ENCODE measurements at regions not wholly inside any gene's neighbourhood (a gene's known extent, or its start where the extent isn't known, plus 50 kb on each side); places are given as distances from the start of the nearest gene placed in this dataset.

DNA sequence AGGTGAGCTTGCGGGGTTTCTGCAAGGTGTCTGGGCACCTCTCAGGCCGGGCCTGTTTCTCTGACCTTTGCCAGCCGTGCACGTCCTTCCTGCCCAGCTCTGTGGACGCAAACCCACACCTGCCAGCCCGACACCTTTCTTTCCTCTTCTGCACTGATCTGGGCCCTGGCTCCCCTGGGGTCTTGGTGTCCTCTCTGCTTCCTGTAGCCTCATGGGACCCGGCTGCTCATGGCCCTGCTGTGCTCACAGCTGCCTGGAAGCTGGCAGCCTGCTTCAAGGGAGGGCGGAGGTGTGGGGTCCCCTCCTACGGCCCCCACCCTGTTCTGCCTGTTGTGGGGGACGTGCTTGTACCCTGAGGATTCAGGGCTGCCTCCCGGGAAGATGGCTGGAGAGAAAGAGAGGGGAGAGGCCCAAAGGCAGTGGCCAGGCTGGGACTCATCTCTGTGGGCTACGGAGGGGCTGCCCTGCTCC lies 342.4 kb downstream of the SEC14L1 start:
- no peaks in the 10 kb centered on the region for H3K27me3 ChIP-seq
- intact Hi-C loops (cut with DNase I) = no loop called here
- TF ChIP-seq, protein P1, sequence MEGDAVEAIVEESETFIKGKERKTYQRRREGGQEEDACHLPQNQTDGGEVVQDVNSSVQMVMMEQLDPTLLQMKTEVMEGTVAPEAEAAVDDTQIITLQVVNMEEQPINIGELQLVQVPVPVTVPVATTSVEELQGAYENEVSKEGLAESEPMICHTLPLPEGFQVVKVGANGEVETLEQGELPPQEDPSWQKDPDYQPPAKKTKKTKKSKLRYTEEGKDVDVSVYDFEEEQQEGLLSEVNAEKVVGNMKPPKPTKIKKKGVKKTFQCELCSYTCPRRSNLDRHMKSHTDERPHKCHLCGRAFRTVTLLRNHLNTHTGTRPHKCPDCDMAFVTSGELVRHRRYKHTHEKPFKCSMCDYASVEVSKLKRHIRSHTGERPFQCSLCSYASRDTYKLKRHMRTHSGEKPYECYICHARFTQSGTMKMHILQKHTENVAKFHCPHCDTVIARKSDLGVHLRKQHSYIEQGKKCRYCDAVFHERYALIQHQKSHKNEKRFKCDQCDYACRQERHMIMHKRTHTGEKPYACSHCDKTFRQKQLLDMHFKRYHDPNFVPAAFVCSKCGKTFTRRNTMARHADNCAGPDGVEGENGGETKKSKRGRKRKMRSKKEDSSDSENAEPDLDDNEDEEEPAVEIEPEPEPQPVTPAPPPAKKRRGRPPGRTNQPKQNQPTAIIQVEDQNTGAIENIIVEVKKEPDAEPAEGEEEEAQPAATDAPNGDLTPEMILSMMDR (IDR thresholded peaks at IDR 0.05) = no peak
- TF ChIP-seq POLR2A (IDR thresholded peaks at IDR 0.05) (no peak), EP300 (IDR thresholded peaks at IDR 0.05) (no peak)
- no peak overlapping the region for H3K27ac ChIP-seq
- DNase-seq = no peak
- no peak overlapping the region for H3K4me3 ChIP-seq
- H3K36me3 ChIP-seq = no peaks in the 10 kb centered on the region
- WGBS, 3 donors = 84 to 88% (median 85%) methylated on average over 12 of the region's 12 CpGs
- peaks cover 27% of the 10 kb centered on the region for H3K4me1 ChIP-seq (ENCODE audit: insufficient read depth)
- no peaks in the 10 kb centered on the region for H3K9me3 ChIP-seq

- 92 to 98% (median 98%) methylated on average over 3 of the region's 3 CpGs for WGBS, 3 donors
- H3K27ac ChIP-seq = no peak overlapping the region
- H3K27me3 ChIP-seq = no peaks in the 10 kb centered on the region
- no peak overlapping the region for H3K4me3 ChIP-seq
- no peak for DNase-seq
- H3K4me1 ChIP-seq (ENCODE audit: insufficient read depth) = peaks cover 25% of the 10 kb centered on the region
- H3K36me3 ChIP-seq = no peaks in the 10 kb centered on the region
- TF ChIP-seq, protein P1 (IDR thresholded peaks at IDR 0.05) = no peak
- TF ChIP-seq EP300 (IDR thresholded peaks at IDR 0.05) (no peak), POLR2A (IDR thresholded peaks at IDR 0.05) (no peak)
- no peaks in the 10 kb centered on the region for H3K9me3 ChIP-seq
- intact Hi-C loops (cut with DNase I) = no loop called here
Observed at GRCh38 chr17:77484111-77484510, 343.3 kb downstream of the SEC14L1 start.

GRCh38 chr17:77485089-77485833 lies 344.5 kb downstream of the SEC14L1 start:
- no peak overlapping the region for H3K27ac ChIP-seq
- intact Hi-C loops (cut with DNase I) = no loop called here
- H3K27me3 ChIP-seq = no peaks in the 10 kb centered on the region
- peaks cover 16% of the 10 kb centered on the region for H3K4me1 ChIP-seq (ENCODE audit: insufficient read depth)
- 94 to 95% (median 95%) methylated on average over 5 of the region's 5 CpGs for WGBS, 3 donors
- H3K4me3 ChIP-seq = no peak overlapping the region
- H3K9me3 ChIP-seq = no peaks in the 10 kb centered on the region
- no peaks in the 10 kb centered on the region for H3K36me3 ChIP-seq
- DNase-seq = no peak
- no peak for TF ChIP-seq POLR2A (IDR thresholded peaks at IDR 0.05)
- no peak for TF ChIP-seq EP300 (IDR thresholded peaks at IDR 0.05)

DNA sequence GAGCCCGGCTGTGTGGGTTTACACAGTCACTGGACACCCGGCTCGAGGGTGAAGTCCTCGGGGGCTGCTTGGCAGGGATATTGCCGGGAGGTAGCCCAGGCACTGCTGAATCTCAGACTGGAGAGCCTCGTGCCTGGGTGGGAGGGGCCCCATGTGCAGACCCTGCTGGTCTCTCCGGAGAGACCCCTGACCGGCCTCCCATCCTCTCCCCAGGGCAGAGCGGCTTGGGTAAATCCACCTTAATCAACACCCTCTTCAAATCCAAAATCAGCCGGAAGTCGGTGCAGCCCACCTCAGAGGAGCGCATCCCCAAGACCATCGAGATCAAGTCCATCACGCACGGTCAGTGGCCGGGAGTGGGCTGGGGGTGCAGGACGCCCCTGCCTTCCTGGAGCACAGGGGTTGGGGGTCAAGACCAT lies 346.5 kb downstream of the SEC14L1 start:
- DNase-seq = peak in 1 of 5 donors; percentile 30
- WGBS, 3 donors = 73 to 82% (median 79%) methylated on average over 6 to 17 of the region's 17 CpGs
- intact Hi-C loops (cut with DNase I) = no loop called here
- Histone ChIP-seq H3K4me3 (no peak overlapping the region), H3K27ac (no peak overlapping the region), H3K9me3 (no peaks in the 10 kb centered on the region), H3K36me3 (no peaks in the 10 kb centered on the region), H3K4me1 (ENCODE audit: insufficient read depth) (no peaks in the 10 kb centered on the region), H3K27me3 (no peaks in the 10 kb centered on the region)
- TF ChIP-seq POLR2A (IDR thresholded peaks at IDR 0.05) (no peak), EP300 (IDR thresholded peaks at IDR 0.05) (no peak)
- TF ChIP-seq, protein P1 (IDR thresholded peaks at IDR 0.05) = no peak
